Mesenchymal stem cell (in vitro differentiated cells and primary cell): ENCODE measurements at regions not wholly inside any gene's neighbourhood (a gene's known extent, or its start where the extent isn't known, plus 50 kb on each side); places are given as distances from the start of the nearest gene placed in this dataset. TPM values are rescaled to one million over a fixed set of nuclear protein-coding genes. Genes with fewer than 3 reads are reported as not detected.
"Not testable (repeated sequence)": the region's sequence is repeated elsewhere in the genome, so short reads cannot be mapped to it uniquely, and the experiment has no call there.

Experiments used
- DNase-seq: peaks from one replicate; pipeline ENCODE4 v3.0.0-alpha.2; 2013
- H2AFZ ChIP-seq: one replicate; pipeline ENCODE4 v1.6.1; 2013; ENCODE audit warnings: low read depth, mild to moderate bottlenecking, control low read depth, inconsistent platforms, low read length, moderate library complexity
- H2AK5ac ChIP-seq: 2 replicates; pipeline ENCODE4 v1.6.1; 2013; ENCODE audit warnings: low read length, moderate library complexity, mild to moderate bottlenecking, inconsistent platforms; ENCODE audit not compliant: severe bottlenecking
- H2BK120ac ChIP-seq: one replicate; pipeline ENCODE4 v1.6.1; 2013; ENCODE audit warnings: low read depth, mild to moderate bottlenecking, inconsistent platforms, low read length, moderate library complexity
- H2BK12ac ChIP-seq, 2 experiments: one replicate each; pipeline ENCODE4 v1.6.1; 2013; ENCODE audit warnings: inconsistent platforms in 2 of 2, low read length in 2 of 2, mild to moderate bottlenecking in 2 of 2, moderate library complexity in 2 of 2, control low read depth in 1 of 2
- H2BK15ac ChIP-seq: one replicate; pipeline ENCODE4 v1.6.1; 2013; ENCODE audit warnings: mild to moderate bottlenecking, low read depth, inconsistent platforms; ENCODE audit not compliant: poor library complexity, severe bottlenecking
- H2BK5ac ChIP-seq: 2 replicates; pipeline ENCODE4 v1.6.1; 2013; ENCODE audit warnings: low read depth, mild to moderate bottlenecking, low read length, control low read depth, inconsistent platforms; ENCODE audit not compliant: poor library complexity, severe bottlenecking
- H3K14ac ChIP-seq, 2 experiments: one replicate each; pipeline ENCODE4 v1.6.1; 2013; ENCODE audit warnings: inconsistent platforms in 2 of 2, low read length in 2 of 2, control low read depth in 1 of 2, mild to moderate bottlenecking in 1 of 2, moderate library complexity in 1 of 2
- H3K18ac ChIP-seq, 2 experiments: one replicate each; pipeline ENCODE4 v1.6.1; 2013; ENCODE audit warnings: inconsistent platforms in 2 of 2, low read length in 2 of 2, control low read depth in 1 of 2, low read depth in 1 of 2, mild to moderate bottlenecking in 1 of 2
- H3K23ac ChIP-seq, 2 experiments: one replicate each; pipeline ENCODE4 v1.6.1; 2013; ENCODE audit warnings: inconsistent platforms in 2 of 2, low read length in 2 of 2, mild to moderate bottlenecking in 2 of 2, moderate library complexity in 2 of 2, control low read depth in 1 of 2
- H3K27ac ChIP-seq: 2 replicates; pipeline ENCODE4 v1.5.1; 2013; ENCODE audit warnings: mild to moderate bottlenecking, moderate library complexity, low read length, control low read depth, inconsistent platforms; ENCODE audit not compliant: poor library complexity, severe bottlenecking
- H3K27me3 ChIP-seq, 2 experiments: 2 replicates each; pipeline versions ENCODE4 v1.6.1 to v1.7.0; 2013; ENCODE audit warnings: low read length in 2 of 2, mild to moderate bottlenecking in 2 of 2, moderate library complexity in 2 of 2, control low read depth in 1 of 2, inconsistent platforms in 1 of 2; ENCODE audit not compliant: control insufficient read depth in 1 of 2, insufficient read depth in 1 of 2
- H3K36me3 ChIP-seq, 2 experiments: 2 replicates each; pipeline versions ENCODE4 v1.6.1 to v1.7.0; 2013; ENCODE audit warnings: low read length in 2 of 2, control low read depth in 1 of 2, inconsistent platforms in 1 of 2, low read depth in 1 of 2, mild to moderate bottlenecking in 1 of 2; ENCODE audit not compliant: insufficient read depth in 2 of 2, control insufficient read depth in 1 of 2
- H3K4ac ChIP-seq, 2 experiments: one replicate each; pipeline ENCODE4 v1.6.1; 2013; ENCODE audit warnings: inconsistent platforms in 2 of 2, low read length in 2 of 2, mild to moderate bottlenecking in 2 of 2, moderate library complexity in 2 of 2, control low read depth in 1 of 2, low read depth in 1 of 2
- H3K4me1 ChIP-seq: 2 replicates; pipeline ENCODE4 v1.6.1; 2013; ENCODE audit warnings: low read depth, low read length, control low read depth; ENCODE audit not compliant: control insufficient read depth, insufficient read depth
- H3K4me2 ChIP-seq: 2 replicates; pipeline ENCODE4 v1.6.1; 2013; ENCODE audit warnings: low read length, mild to moderate bottlenecking, inconsistent platforms; ENCODE audit not compliant: poor library complexity, severe bottlenecking
- H3K4me3 ChIP-seq, 2 experiments: 2 replicates each; pipeline versions ENCODE4 v1.5.1 to v1.7.0; 2013; ENCODE audit warnings: low read length in 2 of 2, mild to moderate bottlenecking in 2 of 2, control low read depth in 1 of 2, low read depth in 1 of 2; ENCODE audit not compliant: insufficient read depth in 1 of 2
- H3K79me1 ChIP-seq: replicated peaks from 2 replicates; pipeline ENCODE4 v1.6.1; 2013; ENCODE audit warnings: mild to moderate bottlenecking, control low read depth, low read length, inconsistent platforms; ENCODE audit not compliant: poor library complexity, severe bottlenecking
- H3K9ac ChIP-seq: 2 replicates; pipeline ENCODE4 v1.7.0; 2013; ENCODE audit warnings: mild to moderate bottlenecking, low read length, moderate library complexity
- H3K9me3 ChIP-seq: 2 replicates; pipeline ENCODE4 v1.7.0; 2013; ENCODE audit warnings: mild to moderate bottlenecking, low read length; ENCODE audit not compliant: control insufficient read depth
- H4K8ac ChIP-seq: one replicate; pipeline ENCODE4 v1.6.1; 2013; ENCODE audit warnings: inconsistent platforms, mild to moderate bottlenecking, low read length, moderate library complexity
- H4K91ac ChIP-seq: one replicate; pipeline ENCODE4 v1.6.1; 2013; ENCODE audit warnings: mild to moderate bottlenecking, low read length, inconsistent platforms
- WGBS: methylation state at CpG from one replicate; pipeline ENCODE4 v1.1.7; 2013; ENCODE audit warnings: mixed read lengths; 5-methylcytosine and 5-hydroxymethylcytosine counted together
- small RNA-seq: library from polyadenylated mRNA; stranded (forward); fragments of <200 nt; extraction: miRNeasy Mini kit (QIAGEN cat#:217004); gene quantifications from one replicate; pipeline ENCODE3, GENCODE V24; 2013; ENCODE audit warnings: low read depth

DNA sequence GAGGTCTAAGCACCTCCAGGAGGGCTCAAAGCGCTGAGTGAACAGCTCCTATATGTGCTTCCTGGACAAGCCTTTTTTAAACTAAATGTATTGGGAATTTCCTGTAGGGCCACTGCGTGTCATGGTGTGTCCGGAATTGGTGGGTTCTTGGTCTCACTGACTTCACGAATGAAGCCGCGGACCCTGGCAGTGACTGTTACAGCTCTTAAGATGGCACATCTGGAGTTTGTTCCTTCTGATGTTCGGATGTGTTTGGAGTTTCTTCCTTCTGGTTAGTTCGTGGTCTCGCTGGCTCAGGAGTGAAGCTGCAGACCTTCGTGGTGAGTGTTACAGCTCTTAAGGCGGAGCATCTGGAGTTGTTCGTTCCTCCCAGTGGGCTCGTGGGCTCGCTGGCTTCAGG is 51.2 kb upstream of the CXorf51A start:
- not testable (repeated sequence) for H3K23ac ChIP-seq, H3K18ac ChIP-seq, H3K4ac ChIP-seq, H3K27me3 ChIP-seq, H3K4me2 ChIP-seq, DNase-seq, H3K4me1 ChIP-seq, H3K4me3 ChIP-seq, H2BK15ac ChIP-seq, H3K36me3 ChIP-seq, H3K14ac ChIP-seq, H4K8ac ChIP-seq, H2BK12ac ChIP-seq, H3K79me1 ChIP-seq, H3K9ac ChIP-seq, H2BK120ac ChIP-seq, H2BK5ac ChIP-seq, H2AK5ac ChIP-seq, H2AFZ ChIP-seq, H3K27ac ChIP-seq, H4K91ac ChIP-seq
- 77% methylated on average over 14 of the region's 14 CpGs for WGBS
- H3K9me3 ChIP-seq: peaks cover 24% of the 10 kb centered on the region

Small RNAs in the stretch of these regions (small RNA-seq; reads per million reads assigned to genes)
- gene Z99497.1: not detected
